ENCODE measurements at regions not wholly inside any gene's neighbourhood (a gene's known extent, or its start where the extent isn't known, plus 50 kb on each side); places are given as distances from the start of the nearest gene placed in this dataset.

DNA sequence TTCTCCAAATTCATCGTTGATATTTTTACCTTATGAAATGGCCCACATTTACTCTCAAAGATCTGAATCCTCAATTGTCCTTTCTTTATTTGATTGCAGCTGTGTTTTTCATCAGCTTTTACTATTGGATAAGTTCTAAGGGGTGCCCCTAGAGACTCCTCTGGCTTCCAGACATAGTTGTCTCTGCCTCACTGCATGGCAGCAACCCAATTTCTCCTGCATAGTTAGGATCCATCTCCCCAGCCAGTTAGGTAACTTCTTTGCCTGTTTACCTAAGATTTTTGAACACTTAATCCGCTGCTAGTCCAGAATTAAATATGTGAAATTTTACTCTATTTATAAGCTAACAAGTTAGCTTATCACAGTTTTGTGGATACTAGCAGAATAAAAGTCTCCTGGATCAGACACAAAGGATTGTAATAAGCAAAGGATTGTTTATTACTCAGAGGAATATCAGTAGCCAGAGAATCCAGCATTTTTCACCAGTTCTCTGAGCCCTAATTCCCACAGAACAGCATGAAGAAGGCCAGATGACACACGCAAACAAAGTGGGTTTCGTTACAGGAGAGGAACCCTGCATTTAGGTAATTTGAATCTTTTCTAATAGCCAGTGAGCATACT lies 101.1 kb downstream of the BBS10 start:
- ChIA-PET POLR2A (no interaction called here), CTCF (no interaction called here)
- Histone ChIP-seq H3K4me3 (ENCODE audit: low read length) (no peak overlapping the region), H3K9me3 (ENCODE audit: control insufficient read depth in 1 of 2, insufficient read depth in 1 of 2, low read length in 2 of 2) (no peaks in the 10 kb centered on the region), H3K4me1 (ENCODE audit: insufficient read depth, low read length) (no peaks in the 10 kb centered on the region), H3K27me3 (ENCODE audit: control insufficient read depth in 1 of 2, insufficient read depth in 2 of 2, low read length in 2 of 2) (no peaks in the 10 kb centered on the region), H3K27ac (ENCODE audit: low read depth in 1 of 2, low read length in 2 of 2) (no peak overlapping the region), H3K36me3 (ENCODE audit: insufficient read depth, low read length) (no peaks in the 10 kb centered on the region)
- DNase-seq (no peak), ATAC-seq (ENCODE audit: poor library complexity) (no peak)
- no peak overlapping the region for H3K27ac Mint-ChIP-seq
- no peak for TF ChIP-seq CTCF (IDR thresholded peaks at IDR 0.05)
- no peak overlapping the region for H3K4me3 Mint-ChIP-seq
- H3K4me1 Mint-ChIP-seq (ENCODE audit: low read depth), result no peaks in the 10 kb centered on the region
- H3K27me3 Mint-ChIP-seq, result no peaks in the 10 kb centered on the region
- H3K36me3 Mint-ChIP-seq (ENCODE audit: low read depth), result no peaks in the 10 kb centered on the region
- no peaks in the 10 kb centered on the region for H3K9me3 Mint-ChIP-seq
- intact Hi-C loops (cut with DNase I, micrococcal nuclease), result no loop called here

DNA sequence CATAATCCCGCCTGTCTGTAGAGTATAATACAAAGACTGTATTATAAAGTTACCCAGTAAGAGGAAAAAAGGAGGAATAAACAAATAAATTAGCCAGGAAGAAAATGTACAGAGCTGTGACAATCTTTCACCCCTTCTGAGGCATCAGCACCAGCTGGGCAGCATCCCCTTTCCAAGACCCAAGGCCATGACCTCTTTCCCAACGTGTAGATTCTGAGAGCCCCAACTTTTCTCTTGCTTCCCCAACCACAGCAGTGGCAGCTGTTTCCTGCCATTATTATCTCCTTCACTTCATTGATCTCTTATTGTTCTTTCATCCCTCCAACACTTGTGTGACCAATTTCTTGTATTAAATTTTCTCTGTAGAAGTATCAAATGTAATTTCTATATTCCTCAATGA lies 101.6 kb downstream of the BBS10 start:
- Mint-ChIP-seq H3K27me3 (no peaks in the 10 kb centered on the region), H3K4me1 (ENCODE audit: low read depth) (no peaks in the 10 kb centered on the region), H3K36me3 (ENCODE audit: low read depth) (no peaks in the 10 kb centered on the region), H3K9me3 (no peaks in the 10 kb centered on the region), H3K27ac (no peak overlapping the region), H3K4me3 (no peak overlapping the region)
- Histone ChIP-seq H3K4me3 (ENCODE audit: low read length) (no peak overlapping the region), H3K4me1 (ENCODE audit: insufficient read depth, low read length) (no peaks in the 10 kb centered on the region), H3K27ac (ENCODE audit: low read depth in 1 of 2, low read length in 2 of 2) (no peak overlapping the region), H3K36me3 (ENCODE audit: insufficient read depth, low read length) (no peaks in the 10 kb centered on the region), H3K9me3 (ENCODE audit: control insufficient read depth in 1 of 2, insufficient read depth in 1 of 2, low read length in 2 of 2) (no peaks in the 10 kb centered on the region), H3K27me3 (ENCODE audit: control insufficient read depth in 1 of 2, insufficient read depth in 2 of 2, low read length in 2 of 2) (no peaks in the 10 kb centered on the region)
- DNase-seq (no peak), ATAC-seq (ENCODE audit: poor library complexity) (no peak)
- intact Hi-C loops (cut with DNase I, micrococcal nuclease), result no loop called here
- CTCF ChIA-PET, result no interaction called here
- POLR2A ChIA-PET, result no interaction called here
- TF ChIP-seq CTCF (IDR thresholded peaks at IDR 0.05), result no peak

- Histone ChIP-seq H3K9me3 (ENCODE audit: control insufficient read depth in 1 of 2, insufficient read depth in 1 of 2, low read length in 2 of 2) (no peaks in the 10 kb centered on the region), H3K27ac (ENCODE audit: low read depth in 1 of 2, low read length in 2 of 2) (no peak overlapping the region), H3K4me1 (ENCODE audit: insufficient read depth, low read length) (no peaks in the 10 kb centered on the region), H3K4me3 (ENCODE audit: low read length) (no peak overlapping the region), H3K36me3 (ENCODE audit: insufficient read depth, low read length) (no peaks in the 10 kb centered on the region), H3K27me3 (ENCODE audit: control insufficient read depth in 1 of 2, insufficient read depth in 2 of 2, low read length in 2 of 2) (no peaks in the 10 kb centered on the region)
- TF ChIP-seq CTCF (IDR thresholded peaks at IDR 0.05), result no peak
- Mint-ChIP-seq H3K9me3 (no peaks in the 10 kb centered on the region), H3K36me3 (ENCODE audit: low read depth) (no peaks in the 10 kb centered on the region), H3K27me3 (no peaks in the 10 kb centered on the region), H3K4me1 (ENCODE audit: low read depth) (no peaks in the 10 kb centered on the region), H3K4me3 (no peak overlapping the region), H3K27ac (no peak overlapping the region)
- intact Hi-C loops (cut with DNase I, micrococcal nuclease), result no loop called here
- ChIA-PET POLR2A (no interaction called here), CTCF (no interaction called here)
- DNase-seq (no peak), ATAC-seq (ENCODE audit: poor library complexity) (no peak)
Observed at GRCh38 chr12:76244300-76244699, 103.9 kb downstream of the BBS10 start.
